GM12891 (cell line): ENCODE measurements at regions not wholly inside any gene's neighbourhood (a gene's known extent, or its start where the extent isn't known, plus 50 kb on each side); places are given as distances from the start of the nearest gene placed in this dataset.

Experiments
- PAX5 ChIP-seq: IDR thresholded peaks from 2 replicates; pipeline ENCODE4 v1.6.1; 2011; ENCODE audit warnings: low read length, moderate library complexity, mild to moderate bottlenecking; ENCODE audit not compliant: insufficient read depth, severe bottlenecking
- POLR2A ChIP-seq: IDR thresholded peaks from 2 replicates; pipeline ENCODE4 v1.6.1; 2011; ENCODE audit warnings: low read depth, low read length, control low read depth
- POLR2AphosphoS5 ChIP-seq: IDR thresholded peaks from 2 replicates; pipeline ENCODE4 v1.6.1; 2011; ENCODE audit warnings: low read depth, low read length, control low read depth
- POU2F2 ChIP-seq: IDR thresholded peaks from 2 replicates; pipeline ENCODE4 v1.6.1; 2011; ENCODE audit warnings: low read depth, mild to moderate bottlenecking, control low read depth, low read length, moderate library complexity
- SPI1 ChIP-seq: IDR thresholded peaks from 2 replicates; pipeline ENCODE4 v1.6.1; 2011; ENCODE audit warnings: low read depth, low read length, control low read depth
- TAF1 ChIP-seq: IDR thresholded peaks from 2 replicates; pipeline ENCODE4 v1.6.1; 2011; ENCODE audit warnings: low read depth, low read length, control low read depth

GRCh38 chr6:56888687-56889086 lies 66.2 kb upstream of the BEND6 start:
- TF ChIP-seq POLR2A (no peak), POLR2AphosphoS5 (no peak), TAF1 (no peak), SPI1 (no peak), PAX5 (no peak), POU2F2 (no peak)
